Tibial nerve (tissue), 4 donors: ENCODE measurements at regions not wholly inside any gene's neighbourhood (a gene's known extent, or its start where the extent isn't known, plus 50 kb on each side); places are given as distances from the start of the nearest gene placed in this dataset.

Source experiments
- DNase-seq, 2 donors: peaks; one replicate each; pipeline ENCODE4 v3.0.0-alpha.2; 2019; ENCODE audit warnings: low spot score in 2 of 2
- H3K27ac ChIP-seq, 4 donors: fragments of 200-600 bp; sonication (generic) in 3 of 4; one replicate each; pipeline ENCODE4 v1.5.1; 2017 to 2019; ENCODE audit warnings: mild to moderate bottlenecking in 1 of 4
- H3K27me3 ChIP-seq, 2 donors: fragments of 200-600 bp; sonication (generic) in 1 of 2; one replicate each; pipeline versions ENCODE4 v1.5.1 to v1.6.0; 2017 to 2019
- H3K36me3 ChIP-seq, 3 donors: fragments of 200-600 bp; sonication (generic); one replicate each; pipeline ENCODE4 v1.5.1; 2018 to 2019
- H3K4me1 ChIP-seq, 4 donors: fragments of 200-600 bp; sonication (generic) in 3 of 4; one replicate each; pipeline ENCODE4 v1.5.1; 2017 to 2019
- H3K4me3 ChIP-seq, 4 donors: fragments of 200-600 bp; sonication (generic) in 3 of 4; one replicate each; pipeline ENCODE4 v1.5.1; 2017 to 2019; ENCODE audit warnings: mild to moderate bottlenecking in 1 of 4, moderate library complexity in 1 of 4
- H3K9me3 ChIP-seq, 4 donors: fragments of 200-600 bp; sonication (generic) in 3 of 4; one replicate each; pipeline ENCODE4 v1.5.1; 2017 to 2019
- CTCF ChIP-seq, 5 experiments: fragments of 200-600 bp in 3 of 5; fragments of 450-650 bp in 2 of 5; sonication (generic) in 3 of 5; IDR thresholded peaks; one replicate each; pipeline ENCODE4 v1.5.1; 2016 to 2019; ENCODE audit warnings: antibody characterized with exemption in 5 of 5, mild to moderate bottlenecking in 3 of 5, moderate library complexity in 2 of 5
- EP300 ChIP-seq, 2 donors: sonication (generic); formaldehyde crosslinking; IDR thresholded peaks; one replicate each; pipeline ENCODE4 v1.6.1; 2017; ENCODE audit warnings: antibody characterized with exemption in 2 of 2, mild to moderate bottlenecking in 1 of 2
- POLR2A ChIP-seq, 2 donors: fragments of 450-650 bp; IDR thresholded peaks; one replicate each; pipeline ENCODE4 v1.6.1; 2017; ENCODE audit warnings: antibody characterized with exemption in 2 of 2, mild to moderate bottlenecking in 2 of 2, moderate library complexity in 2 of 2
- WGBS, 2 donors: methylation state at CpG; one replicate each; pipeline ENCODE4 v1.1.5; 2018; 5-methylcytosine and 5-hydroxymethylcytosine counted together

GRCh38 chr14:104335611-104336010 is 197.2 kb downstream of the KIF26A start:
- WGBS, 2 donors = 84 to 88% methylated on average over 10 to 11 of the region's 12 CpGs
- DNase-seq = no peak
- no peak overlapping the region for H3K4me3 ChIP-seq
- H3K4me1 ChIP-seq = no peaks in the 10 kb centered on the region
- peaks cover 0 to 4% of the 10 kb centered on the region in 2 donors for H3K27me3 ChIP-seq
- no peaks in the 10 kb centered on the region for H3K36me3 ChIP-seq
- TF ChIP-seq CTCF (IDR thresholded peaks at IDR 0.05) = no peak
- TF ChIP-seq EP300 (IDR thresholded peaks at IDR 0.05) = no peak
- TF ChIP-seq POLR2A (IDR thresholded peaks at IDR 0.05) = no peak
- peaks cover 0 to 21% (median 3%) of the 10 kb centered on the region in 4 donors for H3K9me3 ChIP-seq
- no peak overlapping the region for H3K27ac ChIP-seq

- 79 to 80% methylated on average over 4 of the region's 4 CpGs for WGBS, 2 donors
- no peak for DNase-seq
- TF ChIP-seq POLR2A (IDR thresholded peaks at IDR 0.05) (no peak), EP300 (IDR thresholded peaks at IDR 0.05) (no peak), CTCF (IDR thresholded peaks at IDR 0.05) (no peak)
- no peaks in the 10 kb centered on the region for H3K36me3 ChIP-seq
- H3K4me3 ChIP-seq = no peak overlapping the region
- H3K4me1 ChIP-seq = no peaks in the 10 kb centered on the region
- H3K9me3 ChIP-seq = peaks cover 0 to 12% (median 3%) of the 10 kb centered on the region in 4 donors
- H3K27ac ChIP-seq = no peak overlapping the region
- peaks cover 0 to 5% of the 10 kb centered on the region in 2 donors for H3K27me3 ChIP-seq
Measured at GRCh38 chr14:104337351-104337750, 199.0 kb downstream of the KIF26A start.

GRCh38 chr14:104339361-104339760 is 201.0 kb downstream of the KIF26A start:
- peaks cover 0 to 12% (median 3%) of the 10 kb centered on the region in 4 donors for H3K9me3 ChIP-seq
- 82% methylated on average over 1 of the region's 1 CpG for WGBS, 2 donors
- peaks cover 0 to 12% of the 10 kb centered on the region in 2 donors for H3K27me3 ChIP-seq
- no peak overlapping the region for H3K27ac ChIP-seq
- no peak for TF ChIP-seq POLR2A (IDR thresholded peaks at IDR 0.05)
- TF ChIP-seq EP300 (IDR thresholded peaks at IDR 0.05) = no peak
- H3K4me1 ChIP-seq = no peaks in the 10 kb centered on the region
- no peak overlapping the region for H3K4me3 ChIP-seq
- no peaks in the 10 kb centered on the region for H3K36me3 ChIP-seq
- no peak for DNase-seq

GRCh38 chr14:104339829-104340228 is 201.4 kb downstream of the KIF26A start:
- Histone ChIP-seq H3K4me1 (no peaks in the 10 kb centered on the region), H3K9me3 (peaks cover 0 to 12% (median 3%) of the 10 kb centered on the region in 4 donors), H3K27ac (no peak overlapping the region), H3K36me3 (no peaks in the 10 kb centered on the region), H3K4me3 (no peak overlapping the region), H3K27me3 (peaks cover 0 to 12% of the 10 kb centered on the region in 2 donors)
- no peak for DNase-seq
- no peak for TF ChIP-seq POLR2A (IDR thresholded peaks at IDR 0.05)
- TF ChIP-seq CTCF (IDR thresholded peaks at IDR 0.05) = no peak
- no peak for TF ChIP-seq EP300 (IDR thresholded peaks at IDR 0.05)

GRCh38 chr14:104341532-104342434 is 203.4 kb downstream of the KIF26A start:
- Histone ChIP-seq H3K36me3 (no peaks in the 10 kb centered on the region), H3K9me3 (peaks cover 0 to 12% (median 3%) of the 10 kb centered on the region in 4 donors), H3K27ac (no peak overlapping the region), H3K4me1 (no peaks in the 10 kb centered on the region), H3K4me3 (no peak overlapping the region), H3K27me3 (peaks cover 0 to 12% of the 10 kb centered on the region in 2 donors)
- TF ChIP-seq POLR2A (IDR thresholded peaks at IDR 0.05) (no peak), CTCF (IDR thresholded peaks at IDR 0.05) (peak in 1 of 5 experiments; percentile 13)
- 52 to 61% methylated on average over 27 of the region's 27 CpGs for WGBS, 2 donors
- no peak for DNase-seq
